ENCODE measurements at regions not wholly inside any gene's neighbourhood (a gene's known extent, or its start where the extent isn't known, plus 50 kb on each side); places are given as distances from the start of the nearest gene placed in this dataset.

- no peak for TF ChIP-seq CTCF (IDR thresholded peaks at IDR 0.05)
- no peak for TF ChIP-seq REST (IDR thresholded peaks at IDR 0.05; ENCODE audit: insufficient read depth in 1 of 2, low read depth in 2 of 2, low read length in 1 of 2)
These were observed 141.5 kb upstream of the UMPS start for GRCh38 chr3:124588794-124589193.
